HEK293 (cell line): ENCODE measurements at regions not wholly inside any gene's neighbourhood (a gene's known extent, or its start where the extent isn't known, plus 50 kb on each side); places are given as distances from the start of the nearest gene placed in this dataset.

Experiments used
- CTCF ChIA-PET: fragments of 350-600 bp; formaldehyde crosslinking; extraction: SDS; loops from one replicate; lab custom pipeline; 2021; ENCODE audit warnings: antibody characterized with exemption; lab: Yijun Ruan, JAX
- POLR2A ChIA-PET: fragments of 300-600 bp; formaldehyde crosslinking; extraction: SDS; loops from one replicate; lab custom pipeline; 2020; ENCODE audit warnings: antibody characterized with exemption, inconsistent platforms; lab: Yijun Ruan, JAX
- H3K27ac ChIP-seq: fragments of 200-500 bp; sonication (Bioruptor generic); 2 replicates; pipeline ENCODE4 v1.5.1; 2014; ENCODE audit warnings: low read depth, low read length, control low read depth, inconsistent platforms; ENCODE audit errors: extremely low read depth
- H3K36me3 ChIP-seq, 2 experiments: fragments of 200-500 bp in 1 of 2; sonication (Bioruptor generic) in 1 of 2; 1 replicate in 1 of 2; 2 replicates in 1 of 2; pipeline ENCODE4 v1.5.1; 2014 to 2017; ENCODE audit warnings: inconsistent platforms in 2 of 2, low read length in 2 of 2; ENCODE audit not compliant: control insufficient read depth in 2 of 2, insufficient read depth in 1 of 2
- H3K4me1 ChIP-seq: fragments of 200-500 bp; sonication (Bioruptor generic); 2 replicates; pipeline ENCODE4 v1.5.1; 2014; ENCODE audit warnings: mild to moderate bottlenecking, low read length, inconsistent platforms; ENCODE audit not compliant: control insufficient read depth, insufficient read depth
- H3K4me3 ChIP-seq: 2 replicates; pipeline ENCODE4 v1.5.1; 2011; ENCODE audit warnings: low read depth, mild to moderate bottlenecking, control low read depth, low read length, moderate library complexity
- H3K9me3 ChIP-seq: fragments of 200-500 bp; sonication (Bioruptor generic); 2 replicates; pipeline ENCODE4 v1.5.1; 2014; ENCODE audit warnings: low read depth, low read length, inconsistent platforms; ENCODE audit not compliant: control insufficient read depth, insufficient read depth
- HOXA7 ChIP-seq: sonication (generic); formaldehyde crosslinking; IDR thresholded peaks from 2 replicates; pipeline ENCODE4 v1.8.1; 2022; ENCODE audit warnings: missing genetic modification reagents, borderline replicate concordance
- HOXC10 ChIP-seq: sonication (generic); formaldehyde crosslinking; IDR thresholded peaks from 2 replicates; pipeline ENCODE4 v1.8.1; 2023; ENCODE audit warnings: mild to moderate bottlenecking, missing genetic modification reagents
- SCRT2 ChIP-seq: fragments of 450-650 bp; formaldehyde crosslinking; IDR thresholded peaks from 2 replicates; pipeline ENCODE4 v1.5.1; 2016; ENCODE audit warnings: missing biosample characterization, missing genetic modification characterization
- SP3 ChIP-seq: fragments of 450-650 bp; formaldehyde crosslinking; IDR thresholded peaks from 2 replicates; pipeline ENCODE4 v1.5.1; 2016; ENCODE audit warnings: missing biosample characterization, missing genetic modification characterization
- ZFP37 ChIP-seq: fragments of 450-650 bp; formaldehyde crosslinking; IDR thresholded peaks from 2 replicates; pipeline ENCODE4 v1.5.1; 2016; ENCODE audit warnings: missing biosample characterization, missing genetic modification characterization
- ZNF114 ChIP-seq: fragments of 450-650 bp; formaldehyde crosslinking; IDR thresholded peaks from 2 replicates; pipeline ENCODE4 v1.5.0; 2017; ENCODE audit warnings: missing biosample characterization, missing genetic modification characterization
- ZNF174 ChIP-seq: fragments of 450-650 bp; formaldehyde crosslinking; IDR thresholded peaks from 2 replicates; pipeline ENCODE4 v1.5.0; 2017; ENCODE audit warnings: missing biosample characterization, mild to moderate bottlenecking, missing genetic modification characterization
- ZNF23 ChIP-seq: fragments of 450-650 bp; formaldehyde crosslinking; IDR thresholded peaks from 2 replicates; pipeline ENCODE4 v1.5.1; 2016; ENCODE audit warnings: missing biosample characterization, missing genetic modification characterization, borderline replicate concordance
- ZNF24 ChIP-seq: fragments of 450-650 bp; formaldehyde crosslinking; IDR thresholded peaks from 2 replicates; pipeline ENCODE4 v1.5.1; 2016; ENCODE audit warnings: missing biosample characterization, missing genetic modification characterization
- ZNF324 ChIP-seq: fragments of 450-650 bp; formaldehyde crosslinking; IDR thresholded peaks from 2 replicates; pipeline ENCODE4 v1.5.1; 2016; ENCODE audit warnings: missing biosample characterization, missing genetic modification characterization
- ZNF366 ChIP-seq: fragments of 450-650 bp; formaldehyde crosslinking; conservative IDR thresholded peaks from 2 replicates; pipeline ENCODE4 v1.5.1; 2016; ENCODE audit warnings: missing biosample characterization, missing genetic modification characterization
- ZNF398 ChIP-seq: fragments of 450-650 bp; formaldehyde crosslinking; IDR thresholded peaks from 2 replicates; pipeline ENCODE4 v1.5.1; 2017; ENCODE audit warnings: missing biosample characterization, missing genetic modification characterization
- ZNF404 ChIP-seq: fragments of 450-650 bp; formaldehyde crosslinking; IDR thresholded peaks from 2 replicates; pipeline ENCODE4 v1.5.1; 2017; ENCODE audit warnings: missing biosample characterization, missing genetic modification characterization
- ZNF423 ChIP-seq: fragments of 450-650 bp; formaldehyde crosslinking; IDR thresholded peaks from 2 replicates; pipeline ENCODE4 v1.5.1; 2016; ENCODE audit warnings: missing biosample characterization, missing genetic modification characterization
- ZNF473 ChIP-seq: fragments of 450-650 bp; formaldehyde crosslinking; IDR thresholded peaks from 2 replicates; pipeline ENCODE4 v1.5.1; 2017; ENCODE audit warnings: missing biosample characterization, missing genetic modification characterization
- ZNF514 ChIP-seq: fragments of 450-650 bp; formaldehyde crosslinking; IDR thresholded peaks from 2 replicates; pipeline ENCODE4 v1.5.1; 2016; ENCODE audit warnings: missing biosample characterization, missing genetic modification characterization
- ZNF521 ChIP-seq: fragments of 450-650 bp; formaldehyde crosslinking; IDR thresholded peaks from 2 replicates; pipeline ENCODE4 v1.5.1; 2017; ENCODE audit warnings: missing biosample characterization, mild to moderate bottlenecking, missing genetic modification characterization
- ZNF544 ChIP-seq: fragments of 450-650 bp; formaldehyde crosslinking; IDR thresholded peaks from 2 replicates; pipeline ENCODE4 v1.5.0; 2017; ENCODE audit warnings: missing biosample characterization, missing genetic modification characterization
- ZNF549 ChIP-seq: fragments of 450-650 bp; IDR thresholded peaks from 2 replicates; pipeline ENCODE4 v1.5.1; 2018; ENCODE audit warnings: missing biosample characterization, missing genetic modification characterization, mild to moderate bottlenecking, inconsistent platforms, moderate library complexity
- ZNF658 ChIP-seq: fragments of 450-650 bp; formaldehyde crosslinking; IDR thresholded peaks from 2 replicates; pipeline ENCODE4; 2016; ENCODE audit warnings: missing biosample characterization, missing genetic modification characterization
- ZNF660 ChIP-seq: fragments of 450-650 bp; IDR thresholded peaks from 2 replicates; pipeline ENCODE4 v1.5.1; 2018; ENCODE audit warnings: missing biosample characterization, mild to moderate bottlenecking, missing genetic modification characterization
- ZNF664 ChIP-seq: fragments of 450-650 bp; formaldehyde crosslinking; IDR thresholded peaks from 2 replicates; pipeline ENCODE4 v1.5.1; 2016; ENCODE audit warnings: missing biosample characterization, missing genetic modification characterization
- ZNF701 ChIP-seq: fragments of 450-650 bp; formaldehyde crosslinking; IDR thresholded peaks from 2 replicates; pipeline ENCODE4 v1.5.1; 2016; ENCODE audit warnings: missing biosample characterization, missing genetic modification characterization
- ZSCAN30 ChIP-seq: fragments of 450-650 bp; IDR thresholded peaks from 2 replicates; pipeline ENCODE4 v1.5.1; 2018; ENCODE audit warnings: missing biosample characterization, mild to moderate bottlenecking, missing genetic modification characterization, moderate library complexity
- TF ChIP-seq, protein P1 (sequence below): IDR thresholded peaks from 2 replicates; pipeline ENCODE4 v1.6.1; 2011; ENCODE audit warnings: mild to moderate bottlenecking, low read depth, low read length, borderline replicate concordance
- TF ChIP-seq, protein P2 (sequence below): fragments of 450-650 bp; formaldehyde crosslinking; IDR thresholded peaks from 2 replicates; pipeline ENCODE4 v1.5.1; 2017; ENCODE audit warnings: missing biosample characterization, missing genetic modification characterization

DNA sequence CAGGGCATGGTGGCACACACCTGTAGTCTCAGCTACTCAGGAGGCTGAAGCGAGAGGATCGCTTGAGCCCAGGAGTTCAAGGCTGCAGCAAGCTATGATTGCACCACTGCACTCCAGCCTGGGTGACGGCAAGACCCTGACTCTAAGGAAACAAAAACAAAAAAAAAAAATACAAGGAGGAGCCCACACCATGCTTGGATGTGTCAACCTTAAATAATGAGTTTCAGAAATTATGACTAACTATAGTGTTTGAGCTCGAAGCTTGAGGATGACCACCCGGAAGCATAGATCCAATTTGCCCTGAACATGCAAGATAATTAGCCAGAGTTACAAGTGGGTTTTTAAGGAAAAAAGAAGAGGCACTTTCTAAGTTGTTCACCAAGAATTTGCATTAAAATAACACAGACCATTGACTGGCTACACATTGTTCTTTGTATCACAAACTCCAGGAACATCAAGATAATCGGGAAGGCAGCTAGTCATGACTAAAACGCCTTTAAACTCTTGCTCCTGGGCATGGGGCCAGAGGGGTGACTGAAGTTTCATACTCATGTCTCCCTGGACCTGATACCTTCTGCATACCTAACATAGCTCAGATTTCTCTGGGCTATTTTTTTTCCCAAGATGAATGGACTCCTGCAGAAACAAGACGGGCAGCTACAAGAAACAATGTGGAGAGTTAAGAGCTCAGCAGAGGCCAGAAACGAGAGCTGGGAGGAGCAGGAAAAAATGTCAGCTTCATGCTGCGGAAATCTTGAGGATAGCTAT lies 289.6 kb downstream of the PREX1 start:
- no peak overlapping the region for H3K4me3 ChIP-seq
- TF ChIP-seq ZNF664 (tag by site-specific recombination) (no peak), HOXA7 (CRISPR knock-in tag) (no peak), ZNF398 (tag by site-specific recombination) (no peak), ZNF366 (no peak), ZNF544 (no peak), ZNF423 (tag by site-specific recombination) (no peak), ZSCAN30 (tag by site-specific recombination) (no peak), ZNF521 (tag by site-specific recombination) (no peak), HOXC10 (no peak), ZNF701 (tag by site-specific recombination) (no peak), SCRT2 (tag by site-specific recombination) (no peak), ZNF658 (no peak), ZNF549 (no peak), ZNF324 (tag by site-specific recombination) (no peak)
- ChIA-PET POLR2A (interaction anchor here (1.2 kb wide), 2 partner anchors 9 to 30 kb away, joined by 3 to 4 read pairs; no protein-coding TSS in a partner anchor), CTCF (interaction anchor here (0.6 to 1.7 kb wide), 2 partner anchors 29 to 82 kb away, joined by 3 to 12 read pairs; no protein-coding TSS in a partner anchor)
- no peak overlapping the region for H3K27ac ChIP-seq
- no peaks in the 10 kb centered on the region for H3K9me3 ChIP-seq
- H3K4me1 ChIP-seq = no peaks in the 10 kb centered on the region
- H3K36me3 ChIP-seq = no peaks in the 10 kb centered on the region

- POLR2A ChIA-PET = no interaction called here
- no peaks in the 10 kb centered on the region for H3K36me3 ChIP-seq
- no peaks in the 10 kb centered on the region for H3K9me3 ChIP-seq
- no peak overlapping the region for H3K27ac ChIP-seq
- TF ChIP-seq ZNF549 = no peak
- TF ChIP-seq ZNF404 (tag by site-specific recombination) = no peak
- no peak for TF ChIP-seq SP3 (tag by site-specific recombination)
- TF ChIP-seq ZNF23 (tag by site-specific recombination) = no peak
- no peak for TF ChIP-seq ZNF514 (tag by site-specific recombination)
- no peak for TF ChIP-seq ZNF24 (tag by site-specific recombination)
- TF ChIP-seq, protein P1, sequence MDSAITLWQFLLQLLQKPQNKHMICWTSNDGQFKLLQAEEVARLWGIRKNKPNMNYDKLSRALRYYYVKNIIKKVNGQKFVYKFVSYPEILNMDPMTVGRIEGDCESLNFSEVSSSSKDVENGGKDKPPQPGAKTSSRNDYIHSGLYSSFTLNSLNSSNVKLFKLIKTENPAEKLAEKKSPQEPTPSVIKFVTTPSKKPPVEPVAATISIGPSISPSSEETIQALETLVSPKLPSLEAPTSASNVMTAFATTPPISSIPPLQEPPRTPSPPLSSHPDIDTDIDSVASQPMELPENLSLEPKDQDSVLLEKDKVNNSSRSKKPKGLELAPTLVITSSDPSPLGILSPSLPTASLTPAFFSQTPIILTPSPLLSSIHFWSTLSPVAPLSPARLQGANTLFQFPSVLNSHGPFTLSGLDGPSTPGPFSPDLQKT = no peak
- no peak for TF ChIP-seq ZNF473
- no peak for TF ChIP-seq ZNF660
- TF ChIP-seq, protein P2, sequence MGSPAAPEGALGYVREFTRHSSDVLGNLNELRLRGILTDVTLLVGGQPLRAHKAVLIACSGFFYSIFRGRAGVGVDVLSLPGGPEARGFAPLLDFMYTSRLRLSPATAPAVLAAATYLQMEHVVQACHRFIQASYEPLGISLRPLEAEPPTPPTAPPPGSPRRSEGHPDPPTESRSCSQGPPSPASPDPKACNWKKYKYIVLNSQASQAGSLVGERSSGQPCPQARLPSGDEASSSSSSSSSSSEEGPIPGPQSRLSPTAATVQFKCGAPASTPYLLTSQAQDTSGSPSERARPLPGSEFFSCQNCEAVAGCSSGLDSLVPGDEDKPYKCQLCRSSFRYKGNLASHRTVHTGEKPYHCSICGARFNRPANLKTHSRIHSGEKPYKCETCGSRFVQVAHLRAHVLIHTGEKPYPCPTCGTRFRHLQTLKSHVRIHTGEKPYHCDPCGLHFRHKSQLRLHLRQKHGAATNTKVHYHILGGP (tag by site-specific recombination) = no peak
- TF ChIP-seq ZNF114 (tag by site-specific recombination) = no peak
- TF ChIP-seq ZNF174 (tag by site-specific recombination) = no peak
- TF ChIP-seq ZFP37 = no peak
- no peaks in the 10 kb centered on the region for H3K4me1 ChIP-seq
- H3K4me3 ChIP-seq = no peak overlapping the region
- CTCF ChIA-PET = no interaction called here
Measured at GRCh38 chr20:48536206-48536605, 291.6 kb downstream of the PREX1 start.
